Activated CD4-positive, alpha-beta T cell treated with anti-CD3 and anti-CD28 coated beads for 1 hour (primary cell): ENCODE measurements at regions not wholly inside any gene's neighbourhood (a gene's known extent, or its start where the extent isn't known, plus 50 kb on each side); places are given as distances from the start of the nearest gene placed in this dataset.

Experiments used
- DNase-seq: peaks from one replicate; pipeline ENCODE4 v3.0.0-alpha.2; 2020

- DNase-seq: no peak
These were observed 92.3 kb upstream of the LRIG1 start for GRCh38 chr3:66592927-66593625.

DNA sequence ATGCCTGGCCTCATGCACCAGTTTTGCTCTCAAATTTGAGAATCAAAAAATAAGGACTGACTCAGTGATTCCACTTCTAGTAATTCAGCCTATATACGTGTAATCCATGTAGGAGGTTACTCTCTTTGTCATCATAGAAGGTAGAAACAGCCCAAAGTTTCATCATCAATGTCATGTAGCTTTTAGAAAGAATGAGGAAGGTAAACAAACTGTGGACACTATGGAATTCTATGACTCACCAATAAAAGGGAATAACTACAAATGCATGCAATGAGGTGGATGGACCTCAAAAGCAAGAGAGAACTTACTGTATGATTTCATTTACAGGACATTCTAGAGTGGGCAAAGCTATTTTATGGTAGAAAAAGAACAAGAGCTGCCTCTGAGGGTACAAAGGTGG, 93.2 kb upstream of the LRIG1 start:
- no peak for DNase-seq

DNA sequence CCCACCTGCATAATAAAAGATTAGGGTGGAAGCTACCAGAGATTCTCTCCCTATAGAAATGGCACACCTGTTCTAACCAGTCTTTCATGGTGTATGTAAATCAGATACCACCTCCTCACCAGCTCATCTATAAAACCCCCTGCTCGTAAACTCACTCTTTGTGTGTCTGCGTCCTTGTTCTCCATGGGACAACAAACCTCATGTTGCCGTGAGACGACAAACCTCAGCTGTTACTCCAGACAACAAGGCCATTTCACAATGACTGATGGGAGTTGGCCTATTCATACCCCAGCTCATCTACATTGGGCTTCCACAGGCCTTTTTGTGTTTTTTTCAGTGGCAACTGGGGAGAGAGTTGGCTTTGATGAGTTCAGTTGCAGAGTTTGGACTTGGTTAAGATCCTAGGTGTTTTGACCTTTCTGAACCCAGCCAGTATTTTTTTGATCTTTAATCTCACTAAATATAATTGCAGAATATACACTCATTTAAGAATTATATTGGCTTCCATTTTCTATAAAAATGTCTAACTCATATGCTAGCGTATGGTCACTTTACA, 96.6 kb upstream of the LRIG1 start:
- DNase-seq: no peak

DNA sequence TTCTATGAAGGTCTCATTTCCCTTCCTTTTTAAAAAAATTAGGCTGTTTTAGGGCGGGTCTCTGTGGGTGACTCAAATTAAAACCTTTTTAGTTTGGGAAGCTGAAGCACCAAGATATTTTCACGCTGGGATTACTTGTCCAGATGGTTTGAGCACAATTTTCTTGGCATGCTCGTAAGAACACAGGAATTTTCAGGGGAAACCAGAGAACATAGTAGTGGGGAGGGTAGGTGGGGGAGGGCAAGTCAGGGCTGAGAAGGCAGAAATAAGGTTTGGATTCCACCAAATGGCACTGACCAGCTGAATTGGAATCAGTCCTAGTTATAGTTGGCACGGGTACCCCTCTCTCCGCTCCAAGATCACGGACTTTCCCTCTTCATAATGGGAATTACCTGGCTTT, 97.3 kb upstream of the LRIG1 start:
- no peak for DNase-seq

DNA sequence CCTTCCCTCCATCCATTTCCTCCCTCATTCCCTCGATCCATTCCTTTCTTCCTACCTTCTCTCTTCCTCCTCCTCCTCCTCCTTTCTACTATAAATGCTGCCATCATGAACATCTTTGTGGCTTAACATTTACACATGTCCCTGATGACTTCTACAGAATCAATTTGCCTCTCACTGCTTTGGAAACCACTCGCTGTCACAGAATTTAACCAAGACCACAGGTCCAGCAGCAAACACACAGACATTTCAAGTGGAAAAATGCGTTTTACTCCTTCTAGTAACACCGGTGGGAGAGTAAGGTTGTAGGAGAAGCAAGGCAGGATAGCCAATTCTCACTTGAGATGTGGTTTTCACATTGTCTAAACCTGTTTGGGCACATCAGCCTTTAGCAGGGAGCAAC, 101.4 kb upstream of the LRIG1 start:
- DNase-seq: no peak

DNA sequence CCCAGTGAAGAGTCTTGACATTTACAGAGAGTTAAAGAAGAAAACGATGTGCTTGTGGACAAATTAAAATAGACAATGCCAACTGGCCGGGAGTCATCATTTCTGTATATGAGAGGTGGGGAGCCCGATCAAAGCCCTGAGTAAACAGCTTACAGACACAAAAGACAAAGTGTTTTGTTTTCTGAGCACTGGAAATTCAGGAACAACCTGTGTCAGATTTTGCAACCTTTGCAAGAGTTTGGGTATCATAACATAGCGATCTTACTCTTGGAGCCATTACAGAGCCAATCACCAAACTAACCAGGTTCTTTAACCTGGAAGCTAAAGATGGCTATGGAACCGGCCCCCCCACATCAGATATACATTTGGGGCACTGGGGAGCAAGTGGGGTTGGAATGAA, 101.9 kb upstream of the LRIG1 start:
- no peak for DNase-seq

- no peak for DNase-seq
These were observed 102.4 kb upstream of the LRIG1 start for GRCh38 chr3:66603151-66603611.

DNA sequence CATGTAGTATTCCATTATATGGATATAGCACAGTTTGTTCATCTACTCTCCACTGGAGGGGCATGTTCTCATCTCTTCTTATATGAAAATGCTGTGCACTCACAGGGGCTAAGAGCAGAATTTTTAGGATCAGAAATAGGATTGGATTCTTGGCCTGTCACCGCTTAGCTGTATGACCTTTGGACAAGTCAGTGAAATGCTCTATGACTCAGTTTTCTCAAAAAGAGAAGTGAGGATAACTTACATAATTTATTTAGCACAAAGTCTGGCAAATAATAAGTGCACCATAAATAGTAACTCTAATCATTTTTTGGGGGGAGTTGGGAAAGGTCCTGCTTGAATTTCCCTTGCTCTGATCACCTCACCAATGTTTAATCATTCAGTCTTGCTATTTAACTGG, 103.7 kb upstream of the LRIG1 start:
- no peak for DNase-seq

DNA sequence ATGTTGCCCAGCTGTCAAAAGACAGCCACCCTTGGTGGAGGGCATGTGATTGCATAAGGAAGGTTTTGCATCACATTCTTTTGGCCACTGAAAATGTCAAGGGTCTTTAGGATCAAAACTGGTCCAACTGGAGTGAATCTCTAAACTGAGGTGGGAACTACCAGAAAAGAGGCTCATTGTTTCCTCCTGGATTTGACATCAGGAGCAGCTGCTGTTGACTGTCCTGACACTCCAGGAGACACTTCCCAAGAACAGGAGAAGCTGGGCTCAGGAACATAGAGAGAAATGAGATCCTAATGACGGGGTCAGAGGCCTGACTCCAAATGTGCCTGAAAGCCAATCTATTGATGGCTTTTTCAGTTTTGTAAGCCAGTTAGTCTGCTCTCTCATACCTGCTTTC, 105.3 kb upstream of the LRIG1 start:
- no peak for DNase-seq

- no peak for DNase-seq
These were observed 106.0 kb upstream of the LRIG1 start for GRCh38 chr3:66606868-66607267.

GRCh38 chr3:66609660-66610561, 109.1 kb upstream of the LRIG1 start:
- no peak for DNase-seq

DNA sequence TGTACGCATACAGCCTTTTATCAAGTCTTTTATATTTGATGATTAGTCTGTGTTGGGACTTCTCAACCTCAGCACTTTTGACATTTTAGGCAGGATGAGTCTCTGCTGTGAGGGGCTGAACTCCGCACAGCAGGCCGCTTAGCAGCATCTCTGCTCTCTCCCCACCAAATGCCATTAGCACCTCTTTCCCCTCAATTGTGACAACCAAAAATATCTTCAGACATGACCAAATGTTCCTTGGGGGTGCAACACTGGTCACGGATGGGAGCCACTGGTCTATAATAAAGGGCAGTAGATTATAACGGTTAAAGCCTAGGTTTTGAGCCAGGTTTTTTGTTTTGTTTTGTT, 109.7 kb upstream of the LRIG1 start:
- no peak for DNase-seq

DNA sequence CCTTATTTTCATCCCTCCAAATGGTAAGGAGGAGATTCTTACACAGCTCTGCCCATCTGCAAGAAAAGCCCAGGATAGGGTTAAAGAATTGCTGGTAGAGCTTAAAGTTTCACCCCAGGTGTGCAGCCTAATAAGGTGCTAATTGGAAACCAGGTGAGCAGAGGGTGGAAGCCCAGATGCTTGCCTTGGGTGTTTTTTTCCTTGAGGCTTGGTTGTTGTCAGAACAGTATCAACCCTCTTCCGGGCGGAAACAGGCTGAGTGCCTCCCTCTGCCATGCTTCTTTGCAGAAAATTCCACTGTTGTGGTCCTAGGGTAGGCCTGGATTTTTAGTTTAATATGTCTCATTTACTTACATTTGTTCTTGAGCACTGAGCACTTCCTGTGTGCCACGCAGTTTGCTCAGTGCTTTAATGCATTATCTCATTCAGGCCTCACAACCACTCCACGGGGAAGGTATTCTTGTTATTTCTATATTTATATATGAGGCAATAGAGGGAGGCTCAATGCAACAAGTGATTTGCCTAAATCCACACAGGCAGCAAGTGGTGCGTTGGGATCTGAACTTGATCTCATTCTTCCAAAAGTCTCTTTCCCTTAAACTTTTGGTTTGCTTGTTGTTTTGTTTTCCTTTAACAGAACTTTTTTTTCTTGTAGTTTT, 115.0 kb upstream of the LRIG1 start:
- no peak for DNase-seq

DNA sequence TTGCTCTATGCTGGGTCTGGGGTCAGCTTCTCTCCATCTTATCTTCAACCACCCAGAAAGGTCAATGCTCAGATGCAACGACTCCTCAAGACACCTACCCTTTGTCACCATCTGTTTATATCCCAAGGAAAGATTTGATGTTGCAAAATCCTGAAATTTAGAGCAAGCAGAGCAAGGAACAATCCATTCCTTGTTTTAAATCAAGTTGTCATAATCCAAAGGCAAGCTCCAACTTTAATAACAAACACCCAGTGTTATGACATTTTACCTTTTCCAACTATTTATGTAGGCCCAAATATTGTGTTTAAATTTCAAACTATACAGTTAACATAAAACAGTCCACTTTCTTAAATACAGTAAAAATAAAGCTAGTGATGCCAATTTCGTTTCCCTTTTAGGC, 116.5 kb upstream of the LRIG1 start:
- no peak for DNase-seq

DNA sequence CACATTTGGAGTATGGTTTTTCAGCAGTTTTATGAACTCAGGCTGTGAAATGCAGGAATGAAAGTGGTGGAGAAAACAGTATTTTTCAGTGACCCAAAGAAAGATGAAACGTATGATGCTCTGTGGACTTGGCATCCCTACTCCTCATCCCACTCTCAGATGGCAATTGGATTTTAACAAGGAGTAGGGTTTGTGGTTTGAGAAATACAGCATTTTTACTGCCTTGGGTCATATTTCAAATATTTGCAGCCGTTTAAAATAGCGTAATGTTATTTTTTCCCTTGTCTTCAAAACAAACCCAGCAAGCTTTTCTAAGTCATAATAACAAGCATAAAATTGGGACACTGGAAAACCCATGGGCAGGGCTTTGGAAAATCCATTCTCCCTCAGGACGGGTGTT, 117.2 kb upstream of the LRIG1 start:
- DNase-seq: no peak

DNA sequence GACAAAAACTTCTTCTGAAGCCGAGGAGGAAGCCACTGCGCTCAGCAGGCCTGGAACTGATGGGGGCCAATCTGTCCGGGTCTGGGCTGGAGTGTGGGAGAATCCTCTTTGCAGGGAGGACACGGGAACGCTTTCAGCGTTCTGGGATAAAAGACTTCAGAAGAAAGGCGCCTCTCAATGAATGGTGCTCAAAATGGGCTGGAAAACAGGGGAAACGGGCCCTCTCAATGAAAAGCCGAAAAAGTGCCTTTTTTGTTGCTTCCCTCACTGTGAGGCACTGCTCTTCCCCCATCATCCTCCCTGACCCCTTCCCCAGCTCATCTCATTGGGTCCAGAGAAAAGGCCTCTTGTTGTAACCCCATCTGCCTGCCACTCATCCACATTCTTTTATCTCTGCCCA, 119.5 kb upstream of the LRIG1 start:
- DNase-seq: no peak

DNA sequence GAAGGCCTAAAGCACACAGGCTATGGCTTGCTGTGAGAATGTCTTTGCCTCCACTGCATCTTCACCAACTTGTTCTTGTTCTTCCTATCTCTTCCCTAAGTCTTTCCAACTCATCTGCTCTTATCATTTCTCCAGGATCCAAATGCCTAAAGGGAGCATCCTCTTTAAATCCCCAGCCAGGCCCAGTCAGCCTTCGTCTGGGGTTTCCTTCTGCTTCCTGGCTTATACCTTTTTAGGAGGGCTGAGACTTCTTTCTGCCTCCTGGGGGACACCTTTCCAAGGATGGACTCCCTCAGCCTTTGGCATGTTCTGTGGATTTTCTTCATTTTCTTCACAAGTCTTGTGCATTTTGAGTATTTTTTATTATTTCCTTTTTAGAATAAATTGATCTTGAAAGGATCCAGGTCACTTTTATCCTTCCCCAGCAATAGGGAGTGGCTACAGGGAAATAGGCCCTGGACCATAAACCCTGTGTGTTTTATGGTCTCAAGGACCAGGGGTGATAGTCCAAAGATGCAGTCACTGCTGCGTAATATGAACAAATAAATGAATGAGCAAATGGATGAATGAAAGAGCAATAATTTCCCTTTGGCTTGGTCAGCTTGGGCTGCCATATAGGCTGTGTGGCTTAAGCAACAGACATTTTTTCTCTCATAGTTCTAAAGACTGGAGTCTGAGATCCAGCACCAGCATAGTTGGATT, 122.1 kb upstream of the LRIG1 start:
- DNase-seq: no peak

GRCh38 chr3:66625505-66626216, 124.8 kb upstream of the LRIG1 start:
- DNase-seq: no peak

- no peak for DNase-seq
These were observed 128.5 kb upstream of the LRIG1 start for GRCh38 chr3:66629150-66629981.

- no peak for DNase-seq
These were observed 129.2 kb upstream of the LRIG1 start for GRCh38 chr3:66629982-66630368.
